DOHH2 (cell line): ENCODE measurements at regions not wholly inside any gene's neighbourhood (a gene's known extent, or its start where the extent isn't known, plus 50 kb on each side); places are given as distances from the start of the nearest gene placed in this dataset.

Source experiments
- H3F3A ChIP-seq: fragments of 200-600 bp; sonication (generic), shearing (Covaris generic); 2 replicates; pipeline ENCODE4 v1.6.0; 2016; ENCODE audit warnings: antibody characterized with exemption, mild to moderate bottlenecking; ENCODE audit not compliant: control insufficient read depth, insufficient read depth
- H3K27ac ChIP-seq: fragments of 200-600 bp; sonication (generic); 2 replicates; pipeline ENCODE4 v1.5.1; 2014; ENCODE audit warnings: low read depth, mild to moderate bottlenecking, low read length, moderate library complexity
- H3K27me3 ChIP-seq: fragments of 200-600 bp; sonication (generic); 2 replicates; pipeline ENCODE4 v1.6.1; 2014; ENCODE audit warnings: mild to moderate bottlenecking, low read length, mixed read lengths; ENCODE audit not compliant: control insufficient read depth
- H3K36me3 ChIP-seq: fragments of 200-600 bp; sonication (generic); 2 replicates; pipeline ENCODE4 v1.6.1; 2014; ENCODE audit warnings: mild to moderate bottlenecking, low read length, moderate library complexity, mixed read lengths; ENCODE audit not compliant: control insufficient read depth
- H3K4me1 ChIP-seq: fragments of 200-600 bp; sonication (generic); 2 replicates; pipeline ENCODE4 v1.6.1; 2014; ENCODE audit warnings: mild to moderate bottlenecking, low read length, mixed read lengths; ENCODE audit not compliant: control insufficient read depth
- H3K4me2 ChIP-seq: fragments of 200-600 bp; sonication (generic); 2 replicates; pipeline ENCODE4 v1.6.0; 2014; ENCODE audit warnings: mild to moderate bottlenecking, low read length, moderate library complexity
- H3K4me3 ChIP-seq: fragments of 200-600 bp; sonication (generic); 2 replicates; pipeline ENCODE4 v1.5.1; 2014; ENCODE audit warnings: mild to moderate bottlenecking, low read length, mixed read lengths
- H3K79me2 ChIP-seq: fragments of 200-600 bp; sonication (generic); 2 replicates; pipeline ENCODE4 v1.6.1; 2014; ENCODE audit warnings: mild to moderate bottlenecking, low read length, mixed read lengths; ENCODE audit not compliant: control insufficient read depth
- H3K9me2 ChIP-seq: fragments of 200-600 bp; sonication (generic); replicated peaks from 2 replicates; pipeline ENCODE4 v1.6.1; 2014; ENCODE audit warnings: mild to moderate bottlenecking, low read length, mixed read lengths; ENCODE audit not compliant: control insufficient read depth
- H3K9me3 ChIP-seq: fragments of 200-600 bp; sonication (generic); 2 replicates; pipeline ENCODE4 v1.6.1; 2014; ENCODE audit warnings: antibody characterized with exemption, low read length, mixed read lengths; ENCODE audit not compliant: control insufficient read depth, insufficient read depth
- H4K20me1 ChIP-seq: fragments of 200-600 bp; sonication (generic); 2 replicates; pipeline ENCODE4 v1.6.0; 2014; ENCODE audit warnings: low read depth, mild to moderate bottlenecking, antibody characterized with exemption, low read length, moderate library complexity; ENCODE audit not compliant: control insufficient read depth, insufficient read depth
- EZH2phosphoT487 ChIP-seq: fragments of 200-600 bp; sonication (generic); IDR thresholded peaks from 2 replicates; pipeline ENCODE4 v1.6.1; 2017; ENCODE audit warnings: borderline replicate concordance, mild to moderate bottlenecking, antibody characterized with exemption, low read length, moderate library complexity, mixed read lengths
- TF ChIP-seq, protein P1 (sequence below): fragments of 200-600 bp; sonication (generic); IDR thresholded peaks from one replicate; pipeline ENCODE4 v1.5.1; 2014; ENCODE audit warnings: antibody characterized with exemption, mild to moderate bottlenecking, low read depth, low read length; ENCODE audit not compliant: poor library complexity, severe bottlenecking

DNA sequence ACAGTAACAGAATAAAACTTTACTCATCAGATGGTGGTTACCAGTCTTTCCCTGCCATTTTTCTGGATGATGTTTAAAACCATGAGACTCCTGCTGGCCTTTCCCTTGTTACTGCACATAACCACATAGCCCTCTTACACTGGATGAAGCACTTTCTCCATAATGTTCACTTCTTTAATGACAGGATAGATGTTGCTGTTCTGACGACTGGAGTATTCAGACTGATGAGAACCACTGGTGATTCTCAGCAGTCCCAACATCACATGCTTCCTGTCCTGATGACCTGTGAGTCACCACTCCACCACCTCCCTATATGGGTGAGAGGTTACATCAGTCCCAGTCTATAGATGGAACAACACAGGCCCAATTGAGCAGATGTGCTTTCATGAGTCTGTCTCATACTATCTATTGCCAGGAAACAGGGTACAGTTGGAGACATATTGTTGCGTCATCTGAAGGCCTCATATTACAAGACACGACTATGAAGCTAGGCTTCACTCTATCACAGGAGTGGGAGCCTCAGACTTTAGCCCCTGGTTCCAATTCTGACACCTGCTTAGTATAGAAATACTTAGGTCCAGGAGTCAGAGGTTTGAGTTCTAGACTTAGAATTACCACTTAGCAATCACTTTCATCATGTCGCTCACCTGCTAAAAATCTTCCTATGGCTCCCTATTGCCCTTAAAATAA lies 145.7 kb upstream of the KLF7 start:
- no peaks in the 10 kb centered on the region for H3K4me1 ChIP-seq
- no peaks in the 10 kb centered on the region for H3F3A ChIP-seq
- H3K9me2 ChIP-seq, result no peaks in the 10 kb centered on the region
- no peaks in the 10 kb centered on the region for H3K36me3 ChIP-seq
- no peak overlapping the region for H3K4me3 ChIP-seq
- no peaks in the 10 kb centered on the region for H3K27me3 ChIP-seq
- TF ChIP-seq EZH2phosphoT487, result no peak
- TF ChIP-seq, protein P1, sequence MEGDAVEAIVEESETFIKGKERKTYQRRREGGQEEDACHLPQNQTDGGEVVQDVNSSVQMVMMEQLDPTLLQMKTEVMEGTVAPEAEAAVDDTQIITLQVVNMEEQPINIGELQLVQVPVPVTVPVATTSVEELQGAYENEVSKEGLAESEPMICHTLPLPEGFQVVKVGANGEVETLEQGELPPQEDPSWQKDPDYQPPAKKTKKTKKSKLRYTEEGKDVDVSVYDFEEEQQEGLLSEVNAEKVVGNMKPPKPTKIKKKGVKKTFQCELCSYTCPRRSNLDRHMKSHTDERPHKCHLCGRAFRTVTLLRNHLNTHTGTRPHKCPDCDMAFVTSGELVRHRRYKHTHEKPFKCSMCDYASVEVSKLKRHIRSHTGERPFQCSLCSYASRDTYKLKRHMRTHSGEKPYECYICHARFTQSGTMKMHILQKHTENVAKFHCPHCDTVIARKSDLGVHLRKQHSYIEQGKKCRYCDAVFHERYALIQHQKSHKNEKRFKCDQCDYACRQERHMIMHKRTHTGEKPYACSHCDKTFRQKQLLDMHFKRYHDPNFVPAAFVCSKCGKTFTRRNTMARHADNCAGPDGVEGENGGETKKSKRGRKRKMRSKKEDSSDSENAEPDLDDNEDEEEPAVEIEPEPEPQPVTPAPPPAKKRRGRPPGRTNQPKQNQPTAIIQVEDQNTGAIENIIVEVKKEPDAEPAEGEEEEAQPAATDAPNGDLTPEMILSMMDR, result no peak
- H3K27ac ChIP-seq, result no peak overlapping the region
- no peak overlapping the region for H3K4me2 ChIP-seq
- no peaks in the 10 kb centered on the region for H3K79me2 ChIP-seq
- no peaks in the 10 kb centered on the region for H4K20me1 ChIP-seq
- no peaks in the 10 kb centered on the region for H3K9me3 ChIP-seq

DNA sequence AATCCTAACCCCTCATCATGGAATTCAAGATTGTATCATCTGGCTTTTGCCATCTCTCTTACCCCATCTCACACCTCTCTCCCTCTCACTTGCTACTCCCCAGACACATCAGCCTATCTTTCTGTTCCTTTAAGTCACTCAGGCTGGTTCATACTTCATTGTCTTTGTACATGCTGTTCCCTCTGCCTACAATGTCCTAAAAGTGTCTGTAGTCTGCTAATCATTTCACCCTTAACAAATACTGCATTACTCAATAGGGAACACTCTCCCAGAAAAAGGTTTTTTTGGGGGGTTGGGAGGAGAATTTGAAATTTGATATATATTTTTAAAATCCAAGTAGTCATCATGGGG lies 146.2 kb upstream of the KLF7 start:
- H3F3A ChIP-seq, result no peaks in the 10 kb centered on the region
- no peaks in the 10 kb centered on the region for H3K79me2 ChIP-seq
- TF ChIP-seq, protein P1, result no peak
- TF ChIP-seq EZH2phosphoT487, result no peak
- H3K27me3 ChIP-seq, result no peaks in the 10 kb centered on the region
- H3K36me3 ChIP-seq, result no peaks in the 10 kb centered on the region
- no peaks in the 10 kb centered on the region for H4K20me1 ChIP-seq
- no peaks in the 10 kb centered on the region for H3K9me2 ChIP-seq
- no peak overlapping the region for H3K27ac ChIP-seq
- H3K4me2 ChIP-seq, result no peak overlapping the region
- H3K9me3 ChIP-seq, result no peaks in the 10 kb centered on the region
- H3K4me3 ChIP-seq, result no peak overlapping the region
- no peaks in the 10 kb centered on the region for H3K4me1 ChIP-seq

DNA sequence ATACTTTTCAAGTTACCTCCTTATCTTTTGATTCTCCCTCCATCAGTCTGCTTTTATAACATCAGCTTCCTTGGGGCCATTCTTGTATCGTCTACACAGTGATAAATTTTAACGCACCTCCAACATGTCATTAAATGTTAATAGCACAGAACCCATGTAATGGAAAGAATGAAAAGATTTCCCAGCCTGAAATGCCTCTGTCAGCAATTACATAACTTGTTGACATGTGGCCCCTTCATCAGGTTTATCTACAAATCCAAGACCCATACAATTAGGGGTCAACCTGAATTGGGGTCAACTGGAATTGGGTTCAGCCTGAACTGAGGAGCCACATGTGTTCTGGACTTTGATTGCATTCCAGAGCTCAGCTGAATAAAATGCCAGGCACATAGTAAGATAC lies 148.2 kb upstream of the KLF7 start:
- TF ChIP-seq EZH2phosphoT487, result no peak
- TF ChIP-seq, protein P1, result no peak
- no peak overlapping the region for H3K4me2 ChIP-seq
- H3K27ac ChIP-seq, result no peak overlapping the region
- H3K36me3 ChIP-seq, result no peaks in the 10 kb centered on the region
- no peaks in the 10 kb centered on the region for H3K79me2 ChIP-seq
- H3K4me1 ChIP-seq, result no peaks in the 10 kb centered on the region
- no peaks in the 10 kb centered on the region for H3K27me3 ChIP-seq
- H3K9me3 ChIP-seq, result no peaks in the 10 kb centered on the region
- H3K9me2 ChIP-seq, result no peaks in the 10 kb centered on the region
- no peaks in the 10 kb centered on the region for H4K20me1 ChIP-seq
- H3F3A ChIP-seq, result no peaks in the 10 kb centered on the region
- no peak overlapping the region for H3K4me3 ChIP-seq

DNA sequence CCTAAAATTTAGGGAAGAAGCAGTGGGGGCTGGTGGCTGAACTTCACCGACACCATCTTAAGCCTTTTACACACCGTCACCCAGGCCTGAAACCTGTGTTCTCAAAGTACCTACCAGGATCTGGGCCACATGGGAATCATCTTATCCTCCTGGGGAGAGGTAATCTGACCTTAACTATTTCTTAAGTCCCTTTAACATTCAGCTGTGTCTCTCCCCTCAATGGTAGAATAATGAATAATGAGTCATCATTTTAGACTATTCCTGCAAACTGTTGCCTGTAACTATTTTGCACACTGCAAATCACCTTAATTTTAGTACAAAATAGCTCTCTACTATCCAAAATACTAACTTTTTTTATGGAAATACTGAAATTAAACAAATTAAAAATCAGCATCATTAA lies 149.4 kb upstream of the KLF7 start:
- Histone ChIP-seq H3K4me1 (no peaks in the 10 kb centered on the region), H3K79me2 (no peaks in the 10 kb centered on the region), H4K20me1 (no peaks in the 10 kb centered on the region), H3K4me2 (no peak overlapping the region), H3K27me3 (no peaks in the 10 kb centered on the region), H3F3A (no peaks in the 10 kb centered on the region), H3K4me3 (no peak overlapping the region), H3K36me3 (no peaks in the 10 kb centered on the region), H3K9me2 (no peaks in the 10 kb centered on the region), H3K27ac (no peak overlapping the region), H3K9me3 (no peaks in the 10 kb centered on the region)
- TF ChIP-seq, protein P1, result no peak
- no peak for TF ChIP-seq EZH2phosphoT487
